NB4 (cell line): ENCODE measurements at regions not wholly inside any gene's neighbourhood (a gene's known extent, or its start where the extent isn't known, plus 50 kb on each side); places are given as distances from the start of the nearest gene placed in this dataset.
"Not testable (repeated sequence)": the region's sequence is repeated elsewhere in the genome, so short reads cannot be mapped to it uniquely, and the experiment has no call there.

Experiments
- DNase-seq: peaks from one replicate; pipeline ENCODE4 v3.0.0; 2010; ENCODE audit warnings: low read depth
- H3K4me3 ChIP-seq: one replicate; pipeline ENCODE4 v1.5.1; 2011; ENCODE audit warnings: mild to moderate bottlenecking, low read depth, low read length, moderate library complexity
- CTCF ChIP-seq: IDR thresholded peaks from one replicate; pipeline ENCODE4 v1.5.1; 2012; ENCODE audit warnings: low read depth, low read length
- MAX ChIP-seq: IDR thresholded peaks from 2 replicates; pipeline ENCODE4 v1.6.1; 2011; ENCODE audit warnings: low read depth, low read length
- MYC ChIP-seq: IDR thresholded peaks from 2 replicates; pipeline ENCODE4 v1.6.1; 2011; ENCODE audit warnings: low read depth, low read length
- POLR2A ChIP-seq: IDR thresholded peaks from 2 replicates; pipeline ENCODE4 v1.6.1; 2011; ENCODE audit warnings: mild to moderate bottlenecking; ENCODE audit not compliant: insufficient read length; ENCODE audit errors: extremely low read depth

GRCh38 chr1:80349218-80349617, 1342.7 kb upstream of the ADGRL4 start:
- H3K4me3 ChIP-seq: no peak overlapping the region
- no peak for TF ChIP-seq MAX
- no peak for DNase-seq

GRCh38 chr1:80341021-80341420, 1334.5 kb upstream of the ADGRL4 start:
- DNase-seq: no peak
- no peak overlapping the region for H3K4me3 ChIP-seq
- no peak for TF ChIP-seq CTCF
- no peak for TF ChIP-seq POLR2A
- no peak for TF ChIP-seq MYC
- TF ChIP-seq MAX: no peak

GRCh38 chr1:80318108-80318507, 1311.6 kb upstream of the ADGRL4 start:
- no peak for TF ChIP-seq CTCF
- TF ChIP-seq MYC: no peak
- no peak for TF ChIP-seq POLR2A
- TF ChIP-seq MAX: no peak
- H3K4me3 ChIP-seq: no peak overlapping the region
- DNase-seq: no peak

GRCh38 chr1:80310703-80311245, 1304.2 kb upstream of the ADGRL4 start:
- DNase-seq: no peak
- no peak overlapping the region for H3K4me3 ChIP-seq
- no peak for TF ChIP-seq POLR2A
- no peak for TF ChIP-seq MAX
- TF ChIP-seq CTCF: no peak
- TF ChIP-seq MYC: no peak

GRCh38 chr1:80305466-80305865, 1298.9 kb upstream of the ADGRL4 start:
- no peak for DNase-seq
- H3K4me3 ChIP-seq: no peak overlapping the region
- TF ChIP-seq MAX (no peak), MYC (no peak), CTCF (no peak), POLR2A (no peak)

- no peak for TF ChIP-seq MYC
- no peak for TF ChIP-seq MAX
- TF ChIP-seq POLR2A: no peak
- no peak for TF ChIP-seq CTCF
- no peak overlapping the region for H3K4me3 ChIP-seq
- DNase-seq: no peak
Observed at GRCh38 chr1:80293818-80294217, 1287.3 kb upstream of the ADGRL4 start.

- H3K4me3 ChIP-seq, DNase-seq: not testable (repeated sequence)
Observed at GRCh38 chr1:80288750-80289149, 1282.2 kb upstream of the ADGRL4 start.
